GM18907 (cell line): ENCODE measurements at regions not wholly inside any gene's neighbourhood (a gene's known extent, or its start where the extent isn't known, plus 50 kb on each side); places are given as distances from the start of the nearest gene placed in this dataset.
"Not testable (repeated sequence)": the region's sequence is repeated elsewhere in the genome, so short reads cannot be mapped to it uniquely, and the experiment has no call there.

ENCODE experiments used
- ATAC-seq: cut with Tn5 transposase; IDR thresholded peaks from one replicate; pipeline ENCODE4 v1.9.1; 2021; ENCODE audit warnings: mild to moderate bottlenecking, moderate library complexity; ENCODE audit not compliant: unreplicated experiment

GRCh38 chr4:134540588-134540987 is 339.0 kb upstream of the PABPC4L start:
- no peak for ATAC-seq

GRCh38 chr4:134539729-134540231 is 338.2 kb upstream of the PABPC4L start:
- no peak for ATAC-seq

GRCh38 chr4:134537701-134538100 is 336.1 kb upstream of the PABPC4L start:
- no peak for ATAC-seq

- ATAC-seq = no peak
Measured at GRCh38 chr4:134533068-134533467, 331.5 kb upstream of the PABPC4L start.

GRCh38 chr4:134531013-134531412 is 329.4 kb upstream of the PABPC4L start:
- ATAC-seq = no peak

GRCh38 chr4:134529629-134530028 is 328.0 kb upstream of the PABPC4L start:
- no peak for ATAC-seq

GRCh38 chr4:134518574-134519217 is 317.1 kb upstream of the PABPC4L start:
- ATAC-seq = no peak

- no peak for ATAC-seq
Measured at GRCh38 chr4:134510544-134510943, 309.0 kb upstream of the PABPC4L start.

- ATAC-seq = no peak
Measured at GRCh38 chr4:134505511-134505910, 303.9 kb upstream of the PABPC4L start.

GRCh38 chr4:134501973-134502643 is 300.5 kb upstream of the PABPC4L start:
- ATAC-seq = no peak

- not testable (repeated sequence) for ATAC-seq
Measured at GRCh38 chr4:134501488-134501887, 299.9 kb upstream of the PABPC4L start.

- ATAC-seq = no peak
Measured at GRCh38 chr4:134499074-134499473, 297.5 kb upstream of the PABPC4L start.

- no peak for ATAC-seq
Measured at GRCh38 chr4:134490863-134491262, 289.3 kb upstream of the PABPC4L start.

GRCh38 chr4:134483514-134483913 is 281.9 kb upstream of the PABPC4L start:
- not testable (repeated sequence) for ATAC-seq

- no peak for ATAC-seq
Measured at GRCh38 chr4:134471569-134471968, 270.0 kb upstream of the PABPC4L start.

- no peak for ATAC-seq
Measured at GRCh38 chr4:134470544-134470943, 269.0 kb upstream of the PABPC4L start.

- no peak for ATAC-seq
Measured at GRCh38 chr4:134465417-134465816, 263.8 kb upstream of the PABPC4L start.

- no peak for ATAC-seq
Measured at GRCh38 chr4:134463771-134464170, 262.2 kb upstream of the PABPC4L start.

- ATAC-seq = no peak
Measured at GRCh38 chr4:134426821-134427220, 225.2 kb upstream of the PABPC4L start.

GRCh38 chr4:134425756-134426155 is 224.2 kb upstream of the PABPC4L start:
- ATAC-seq = no peak

- no peak for ATAC-seq
Measured at GRCh38 chr4:134422776-134423175, 221.2 kb upstream of the PABPC4L start.

GRCh38 chr4:134421734-134422133 is 220.1 kb upstream of the PABPC4L start:
- ATAC-seq = no peak
